B cell (primary cell): ENCODE measurements at regions not wholly inside any gene's neighbourhood (a gene's known extent, or its start where the extent isn't known, plus 50 kb on each side); places are given as distances from the start of the nearest gene placed in this dataset.

ENCODE experiments used
- ATAC-seq: fragments of 200-7000 bp; cut with Tn5 transposase; one replicate; pipeline ENCODE4 v1.10.0; 2021; ENCODE audit warnings: low read depth, mild to moderate bottlenecking, moderate number of reproducible peaks, moderate library complexity
- CTCF ChIA-PET: fragments of 350-600 bp; sonication (Branson Sonifier 250); formaldehyde crosslinking; loops from one replicate; lab custom pipeline; 2021; ENCODE audit warnings: antibody characterized with exemption, inconsistent platforms; lab: Charles Lee
- POLR2A ChIA-PET: fragments of 350-600 bp; sonication (Branson Sonifier 250); formaldehyde crosslinking; loops from one replicate; lab custom pipeline; 2021; ENCODE audit warnings: antibody characterized with exemption; lab: Charles Lee
- DNase-seq: peaks from one replicate; pipeline ENCODE4 v3.0.0; 2013
- H2AFZ ChIP-seq: 2 replicates; pipeline ENCODE4 v1.6.1; 2012; ENCODE audit warnings: mild to moderate bottlenecking, low read depth, low read length; ENCODE audit not compliant: insufficient read depth, poor library complexity, severe bottlenecking
- H3K27ac ChIP-seq, 2 donors: 1 replicate in 1 of 2; 2 replicates in 1 of 2; pipeline ENCODE4 v1.5.1; 2012 to 2013; ENCODE audit warnings: low read length in 2 of 2, mild to moderate bottlenecking in 2 of 2, moderate library complexity in 1 of 2
- H3K27me3 ChIP-seq, 4 experiments: fragments of 200-600 bp in 1 of 4; sonication (generic) in 1 of 4; replicated peaks in 1 of 4; 1 replicate in 2 of 4; 2 replicates in 2 of 4; pipeline versions ENCODE4 v1.6.1 to v1.7.0; 2013 to 2016; ENCODE audit warnings: low read length in 3 of 4, mild to moderate bottlenecking in 2 of 4, mixed read lengths in 1 of 4, moderate library complexity in 1 of 4; ENCODE audit not compliant: insufficient read depth in 4 of 4, control insufficient read depth in 3 of 4; ENCODE audit errors: control extremely low read depth in 1 of 4
- H3K36me3 ChIP-seq, 2 experiments: replicated peaks in 1 of 2; 1 replicate in 1 of 2; 2 replicates in 1 of 2; pipeline versions ENCODE4 v1.6.1 to v1.7.1; 2013; ENCODE audit warnings: low read length in 1 of 2; ENCODE audit not compliant: insufficient read depth in 2 of 2, control insufficient read depth in 1 of 2; ENCODE audit errors: control extremely low read depth in 1 of 2, extremely low read depth in 1 of 2
- H3K4me1 ChIP-seq, 2 donors: fragments of 200-600 bp in 1 of 2; sonication (generic) in 1 of 2; 1 replicate in 1 of 2; 2 replicates in 1 of 2; pipeline versions ENCODE4 v1.5.1 to v1.6.1; 2013 to 2017; ENCODE audit warnings: low read length in 2 of 2; ENCODE audit not compliant: control insufficient read depth in 2 of 2, insufficient read depth in 2 of 2
- H3K4me2 ChIP-seq: replicated peaks from 2 replicates; pipeline ENCODE3; 2012; ENCODE audit warnings: mild to moderate bottlenecking, low read depth, low read length; ENCODE audit not compliant: poor library complexity, severe bottlenecking
- H3K4me3 ChIP-seq, 5 experiments: fragments of 200-600 bp in 1 of 5; sonication (generic) in 1 of 5; 1 replicate in 3 of 5; 2 replicates in 2 of 5; pipeline versions ENCODE4 v1.5.1 to v1.7.0; 2011 to 2016; ENCODE audit warnings: low read length in 4 of 5, mild to moderate bottlenecking in 4 of 5, low read depth in 2 of 5, control low read depth in 1 of 5, moderate library complexity in 1 of 5; ENCODE audit not compliant: insufficient read depth in 1 of 5; ENCODE audit errors: control extremely low read depth in 1 of 5, extremely low read depth in 1 of 5
- H3K79me2 ChIP-seq: fragments of 200-600 bp; sonication (generic); one replicate; pipeline ENCODE4 v1.6.0; 2016; ENCODE audit warnings: low read length; ENCODE audit not compliant: control insufficient read depth, insufficient read depth
- H3K9ac ChIP-seq: fragments of 200-600 bp; sonication (generic); 2 replicates; pipeline ENCODE4 v1.6.1; 2017; ENCODE audit warnings: mild to moderate bottlenecking, low read length, moderate library complexity
- H3K9me3 ChIP-seq, 3 donors: one replicate each; pipeline versions ENCODE4 v1.6.1 to v1.7.1; 2013; ENCODE audit warnings: low read length in 2 of 3; ENCODE audit not compliant: control insufficient read depth in 2 of 3, insufficient read depth in 1 of 3; ENCODE audit errors: control extremely low read depth in 1 of 3
- H4K20me1 ChIP-seq: 2 replicates; pipeline ENCODE4 v1.6.0; 2012; ENCODE audit warnings: mild to moderate bottlenecking, low read length; ENCODE audit not compliant: insufficient read depth, control insufficient read depth, poor library complexity, severe bottlenecking
- H3K27ac Mint-ChIP-seq: one replicate; pipeline ENCODE4 v1.8.0; 2021; ENCODE audit warnings: mixed read lengths
- H3K27me3 Mint-ChIP-seq: one replicate; pipeline ENCODE4 v1.8.0; 2021; ENCODE audit warnings: mixed read lengths
- H3K4me1 Mint-ChIP-seq: one replicate; pipeline ENCODE4 v1.8.0; 2021; ENCODE audit warnings: mixed read lengths
- H3K4me3 Mint-ChIP-seq: one replicate; pipeline ENCODE4 v1.8.0; 2021; ENCODE audit warnings: mixed read lengths
- H3K9me3 Mint-ChIP-seq: one replicate; pipeline ENCODE4 v1.8.0; 2022; ENCODE audit warnings: mixed read lengths; ENCODE audit not compliant: insufficient read depth
- EZH2 ChIP-seq: IDR thresholded peaks from 2 replicates; pipeline ENCODE4 v1.6.1; 2012; ENCODE audit warnings: borderline replicate concordance, low read depth, mild to moderate bottlenecking, moderate library complexity, low read length; ENCODE audit not compliant: insufficient read depth, poor library complexity, severe bottlenecking
- WGBS: methylation state at CpG from one replicate; pipeline ENCODE4 v1.1.5; 2013; ENCODE audit warnings: missing lambda C conversion rate; ENCODE audit not compliant: insufficient coverage; 5-methylcytosine and 5-hydroxymethylcytosine counted together
- intact Hi-C: fragments of 100-400 bp; cut with micrococcal nuclease; formaldehyde crosslinking; loops from one replicate; pipeline ENCODE4 v1.10.0; 2022
- TF ChIP-seq, protein P1 (sequence below): fragments of 200-600 bp; IDR thresholded peaks from one replicate; pipeline ENCODE4 v1.8.0; 2022; ENCODE audit warnings: antibody characterized with exemption, mild to moderate bottlenecking

DNA sequence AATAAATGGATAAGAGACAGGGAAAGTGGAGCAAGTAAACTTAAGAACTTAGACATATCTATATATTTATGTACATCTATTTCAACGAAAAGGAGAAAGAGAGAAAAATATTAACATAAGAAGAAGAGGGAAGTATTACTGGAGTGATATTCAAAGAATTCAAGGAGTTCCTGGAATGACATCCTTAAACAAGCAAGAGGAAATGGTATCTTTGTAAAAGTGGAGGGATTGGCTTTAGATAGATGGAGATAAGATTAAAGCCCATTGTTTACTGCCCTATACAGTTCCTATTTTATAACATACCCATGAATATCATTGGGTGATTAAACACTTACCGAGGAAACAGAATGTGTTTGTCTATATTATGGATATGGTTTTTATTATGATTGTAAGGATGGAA, 1036.3 kb downstream of the TTLL7 start:
- Histone ChIP-seq H3K36me3 (no peaks in the 10 kb centered on the region), H4K20me1 (no peaks in the 10 kb centered on the region), H3K4me3 (no peak overlapping the region), H3K9ac (no peak overlapping the region), H3K4me1 (no peaks in the 10 kb centered on the region), H3K4me2 (no peak overlapping the region), H3K27me3 (no peaks in the 10 kb centered on the region), H3K9me3 (no peaks in the 10 kb centered on the region), H3K27ac (no peak overlapping the region), H3K79me2 (no peaks in the 10 kb centered on the region), H2AFZ (no peak overlapping the region)
- DNase-seq = no peak
- WGBS = no CpG with 5 or more reads among the region's 2 CpGs
- intact Hi-C loops = no loop called here
- Mint-ChIP-seq H3K27me3 (no peaks in the 10 kb centered on the region), H3K27ac (no peak overlapping the region), H3K4me3 (no peak overlapping the region), H3K9me3 (no peaks in the 10 kb centered on the region), H3K4me1 (no peaks in the 10 kb centered on the region)
- ChIA-PET POLR2A (no interaction called here), CTCF (no interaction called here)
- no peak for ATAC-seq
- TF ChIP-seq, protein P1, sequence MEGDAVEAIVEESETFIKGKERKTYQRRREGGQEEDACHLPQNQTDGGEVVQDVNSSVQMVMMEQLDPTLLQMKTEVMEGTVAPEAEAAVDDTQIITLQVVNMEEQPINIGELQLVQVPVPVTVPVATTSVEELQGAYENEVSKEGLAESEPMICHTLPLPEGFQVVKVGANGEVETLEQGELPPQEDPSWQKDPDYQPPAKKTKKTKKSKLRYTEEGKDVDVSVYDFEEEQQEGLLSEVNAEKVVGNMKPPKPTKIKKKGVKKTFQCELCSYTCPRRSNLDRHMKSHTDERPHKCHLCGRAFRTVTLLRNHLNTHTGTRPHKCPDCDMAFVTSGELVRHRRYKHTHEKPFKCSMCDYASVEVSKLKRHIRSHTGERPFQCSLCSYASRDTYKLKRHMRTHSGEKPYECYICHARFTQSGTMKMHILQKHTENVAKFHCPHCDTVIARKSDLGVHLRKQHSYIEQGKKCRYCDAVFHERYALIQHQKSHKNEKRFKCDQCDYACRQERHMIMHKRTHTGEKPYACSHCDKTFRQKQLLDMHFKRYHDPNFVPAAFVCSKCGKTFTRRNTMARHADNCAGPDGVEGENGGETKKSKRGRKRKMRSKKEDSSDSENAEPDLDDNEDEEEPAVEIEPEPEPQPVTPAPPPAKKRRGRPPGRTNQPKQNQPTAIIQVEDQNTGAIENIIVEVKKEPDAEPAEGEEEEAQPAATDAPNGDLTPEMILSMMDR = no peak
- no peak for TF ChIP-seq EZH2

DNA sequence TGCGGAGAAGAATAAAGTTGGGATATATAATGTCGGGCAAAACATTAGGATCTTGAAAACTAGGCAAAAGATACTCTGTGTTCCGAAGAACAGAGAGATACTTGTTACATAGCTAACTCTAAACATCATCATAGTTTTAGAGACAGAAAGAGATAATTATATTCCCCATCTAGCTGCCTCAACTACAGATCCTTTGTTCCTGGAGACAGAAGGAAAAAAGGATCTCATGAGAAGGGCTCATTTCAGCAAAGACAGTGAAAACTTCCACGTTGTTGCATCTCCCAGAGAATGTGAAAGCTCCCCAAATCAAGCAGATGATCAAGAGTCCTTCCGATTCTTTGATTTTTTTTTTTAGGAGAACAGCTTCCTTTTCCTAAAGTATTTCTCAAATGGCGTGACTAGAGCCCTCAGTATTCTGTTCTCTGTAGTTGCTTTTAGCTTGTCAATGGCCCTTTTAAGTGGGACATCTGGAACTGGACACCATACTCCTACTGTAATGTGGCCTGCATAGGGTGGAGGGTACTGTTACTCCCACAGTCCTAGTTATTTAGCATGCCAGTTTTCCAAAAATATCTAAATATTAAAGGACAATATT, 1048.2 kb downstream of the TTLL7 start:
- H3K9me3 Mint-ChIP-seq = no peaks in the 10 kb centered on the region
- CTCF ChIA-PET = interaction anchor here (0.7 kb wide), 1 partner anchor 38 kb away, joined by 3 read pairs; no protein-coding TSS in a partner anchor
- no peak for TF ChIP-seq EZH2
- TF ChIP-seq, protein P1 = no peak
- H2AFZ ChIP-seq = no peak overlapping the region
- 79% methylated on average over 2 of the region's 6 CpGs for WGBS
- H3K27ac Mint-ChIP-seq = no peak overlapping the region
- H4K20me1 ChIP-seq = no peaks in the 10 kb centered on the region
- POLR2A ChIA-PET = no interaction called here
- no peaks in the 10 kb centered on the region for H3K27me3 ChIP-seq
- no peaks in the 10 kb centered on the region for H3K9me3 ChIP-seq
- no peak overlapping the region for H3K9ac ChIP-seq
- H3K79me2 ChIP-seq = no peaks in the 10 kb centered on the region
- H3K4me1 ChIP-seq = no peaks in the 10 kb centered on the region
- no peak overlapping the region for H3K27ac ChIP-seq
- no peak overlapping the region for H3K4me3 Mint-ChIP-seq
- H3K4me1 Mint-ChIP-seq = no peaks in the 10 kb centered on the region
- DNase-seq = no peak
- ATAC-seq = no peak
- H3K27me3 Mint-ChIP-seq = no peaks in the 10 kb centered on the region
- no peak overlapping the region for H3K4me2 ChIP-seq
- intact Hi-C loops = no loop called here
- no peaks in the 10 kb centered on the region for H3K36me3 ChIP-seq
- H3K4me3 ChIP-seq = no peak overlapping the region
